ACC112 (cell line): ENCODE measurements at regions not wholly inside any gene's neighbourhood (a gene's known extent, or its start where the extent isn't known, plus 50 kb on each side); places are given as distances from the start of the nearest gene placed in this dataset.
"Not testable (repeated sequence)": the region's sequence is repeated elsewhere in the genome, so short reads cannot be mapped to it uniquely, and the experiment has no call there.

Source experiments
- H2AFZ ChIP-seq: fragments of 200-600 bp; sonication (generic); one replicate; pipeline ENCODE4 v1.6.0; 2017; ENCODE audit warnings: antibody characterized with exemption, low read length; ENCODE audit not compliant: unreplicated experiment
- H3K27ac ChIP-seq: fragments of 200-600 bp; sonication (generic); 2 replicates; pipeline ENCODE4 v1.5.1; 2014; ENCODE audit warnings: low read depth, mild to moderate bottlenecking, antibody characterized with exemption, low read length, moderate library complexity
- H3K27me3 ChIP-seq: fragments of 200-600 bp; sonication (generic); 2 replicates; pipeline ENCODE4 v1.6.1; 2014; ENCODE audit warnings: mild to moderate bottlenecking, antibody characterized with exemption, low read length, moderate library complexity, mixed read lengths; ENCODE audit not compliant: insufficient read depth
- H3K36me3 ChIP-seq: fragments of 200-600 bp; sonication (generic); 2 replicates; pipeline ENCODE4 v1.6.1; 2016; ENCODE audit warnings: mild to moderate bottlenecking, antibody characterized with exemption, low read length, moderate library complexity, mixed read lengths; ENCODE audit not compliant: insufficient read depth
- H3K4me1 ChIP-seq: fragments of 200-600 bp; sonication (generic); one replicate; pipeline ENCODE4 v1.6.1; 2016; ENCODE audit warnings: low read length, mixed read lengths; ENCODE audit not compliant: insufficient read depth, unreplicated experiment, control insufficient read depth
- H3K4me3 ChIP-seq: fragments of 200-600 bp; sonication (generic); 2 replicates; pipeline ENCODE4 v1.5.1; 2014; ENCODE audit warnings: mild to moderate bottlenecking, low read depth, low read length
- H3K79me2 ChIP-seq: fragments of 200-600 bp; sonication (generic); one replicate; pipeline ENCODE4 v1.6.0; 2016; ENCODE audit warnings: low read length; ENCODE audit not compliant: control insufficient read depth, unreplicated experiment, insufficient read depth

GRCh38 chr11:3583476-3583875, 58.3 kb downstream of the ART5 start:
- not testable (repeated sequence) for H3K4me1 ChIP-seq, H3K79me2 ChIP-seq, H2AFZ ChIP-seq, H3K36me3 ChIP-seq, H3K4me3 ChIP-seq, H3K27ac ChIP-seq
- H3K27me3 ChIP-seq: peaks cover 17% of the 10 kb centered on the region

GRCh38 chr11:3581389-3581725, 60.4 kb downstream of the ART5 start:
- H3K27me3 ChIP-seq: peaks cover 17% of the 10 kb centered on the region
- H3K79me2 ChIP-seq, H3K27ac ChIP-seq, H2AFZ ChIP-seq, H3K36me3 ChIP-seq, H3K4me1 ChIP-seq, H3K4me3 ChIP-seq: not testable (repeated sequence)

- not testable (repeated sequence) for H3K27ac ChIP-seq
- H3K4me3 ChIP-seq: peak overlapping the region; percentile 63; the same call in 1 of the 2 replicates
Observed at GRCh38 chr11:3580487-3581388, 61.1 kb downstream of the ART5 start.

GRCh38 chr11:3579600-3580459, 62.0 kb downstream of the ART5 start:
- peaks cover 17% of the 10 kb centered on the region for H3K27me3 ChIP-seq
- not testable (repeated sequence) for H3K27ac ChIP-seq, H3K36me3 ChIP-seq, H2AFZ ChIP-seq, H3K79me2 ChIP-seq, H3K4me1 ChIP-seq, H3K4me3 ChIP-seq

More at GRCh38 chr11:3580487-3581388, 61.1 kb downstream of the ART5 start:
- H3K4me1 ChIP-seq, H3K36me3 ChIP-seq, H3K79me2 ChIP-seq, H2AFZ ChIP-seq: not testable (repeated sequence)
- peaks cover 17% of the 10 kb centered on the region for H3K27me3 ChIP-seq

- not testable (repeated sequence) for H3K4me1 ChIP-seq, H3K4me3 ChIP-seq, H3K27ac ChIP-seq, H3K36me3 ChIP-seq, H3K79me2 ChIP-seq, H3K27me3 ChIP-seq, H2AFZ ChIP-seq
Observed at GRCh38 chr11:3576066-3576604, 65.7 kb downstream of the ART5 start.

GRCh38 chr11:3572976-3573647, 68.7 kb downstream of the ART5 start:
- not testable (repeated sequence) for H3K4me3 ChIP-seq, H3K79me2 ChIP-seq, H3K36me3 ChIP-seq, H3K4me1 ChIP-seq, H2AFZ ChIP-seq, H3K27me3 ChIP-seq, H3K27ac ChIP-seq

- H3K27me3 ChIP-seq, H3K27ac ChIP-seq, H2AFZ ChIP-seq, H3K79me2 ChIP-seq, H3K4me3 ChIP-seq, H3K36me3 ChIP-seq, H3K4me1 ChIP-seq: not testable (repeated sequence)
Observed at GRCh38 chr11:3571752-3572151, 70.0 kb downstream of the ART5 start.

- not testable (repeated sequence) for H2AFZ ChIP-seq, H3K4me3 ChIP-seq, H3K27me3 ChIP-seq, H3K79me2 ChIP-seq, H3K4me1 ChIP-seq, H3K27ac ChIP-seq, H3K36me3 ChIP-seq
Observed at GRCh38 chr11:3565838-3566237, 76.0 kb downstream of the ART5 start.

- H3K27me3 ChIP-seq: peaks cover 12% of the 10 kb centered on the region; the same call in 1 of the 2 replicates
- H3K36me3 ChIP-seq, H3K79me2 ChIP-seq, H3K4me3 ChIP-seq, H3K27ac ChIP-seq, H2AFZ ChIP-seq, H3K4me1 ChIP-seq: not testable (repeated sequence)
Observed at GRCh38 chr11:3564383-3564782, 77.4 kb downstream of the ART5 start.

GRCh38 chr11:3554621-3555020, 87.2 kb downstream of the ART5 start:
- not testable (repeated sequence) for H3K27me3 ChIP-seq, H3K4me3 ChIP-seq, H3K4me1 ChIP-seq

More at GRCh38 chr11:3554621-3555020, 87.2 kb downstream of the ART5 start:
- H3K36me3 ChIP-seq, H3K27ac ChIP-seq, H2AFZ ChIP-seq, H3K79me2 ChIP-seq: not testable (repeated sequence)
